ENCODE measurements at regions not wholly inside any gene's neighbourhood (a gene's known extent, or its start where the extent isn't known, plus 50 kb on each side); places are given as distances from the start of the nearest gene placed in this dataset.
A peak's percentile ranks its signal among the peaks of the same experiment; 100 is the strongest.
"Not testable (repeated sequence)": the region's sequence is repeated elsewhere in the genome, so short reads cannot be mapped to it uniquely, and the experiment has no call there.

DNA sequence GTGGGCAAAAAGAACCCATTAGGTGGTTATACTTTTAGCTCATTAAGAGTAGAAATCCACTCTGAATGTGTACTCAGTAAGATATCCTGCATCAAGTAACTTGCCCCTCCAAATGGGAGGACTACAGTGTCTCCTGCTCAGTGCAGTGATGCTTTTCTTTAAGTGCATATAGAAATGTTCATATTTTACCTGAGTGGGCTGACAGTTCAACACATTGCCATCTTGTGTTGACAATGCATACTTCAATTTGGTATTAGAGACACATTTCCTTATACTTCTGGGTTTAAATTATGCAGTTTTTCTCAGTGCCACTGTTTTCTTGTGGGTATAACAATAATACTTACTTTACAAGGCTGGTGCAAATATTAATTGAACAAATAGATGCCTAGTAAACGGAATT, 318.6 kb upstream of the TMPRSS15 start:
- no peak for DNase-seq

DNA sequence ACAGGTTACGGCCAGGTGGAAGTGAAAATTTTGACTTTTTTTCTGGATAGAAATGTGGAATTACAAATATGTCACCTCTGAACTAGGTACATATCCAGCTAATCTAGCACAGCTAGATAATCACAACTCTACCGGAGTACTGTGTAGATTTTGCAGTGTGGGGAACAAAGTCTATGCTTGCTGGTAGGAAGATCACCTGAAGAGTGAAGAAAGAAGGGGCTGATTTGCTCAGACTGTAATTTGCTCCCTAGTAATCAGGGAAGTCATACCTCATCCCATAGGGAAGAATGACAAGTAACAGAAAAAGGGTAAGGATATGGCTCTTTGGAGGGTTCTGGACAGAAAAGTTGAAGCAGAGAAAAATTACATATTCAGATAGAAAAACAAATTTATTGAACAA, 319.6 kb upstream of the TMPRSS15 start:
- no peak for DNase-seq

- no peak for DNase-seq
Observed at GRCh38 chr21:18725653-18726052, 322.1 kb upstream of the TMPRSS15 start.

- no peak for DNase-seq
Observed at GRCh38 chr21:18741954-18742353, 338.4 kb upstream of the TMPRSS15 start.

DNA sequence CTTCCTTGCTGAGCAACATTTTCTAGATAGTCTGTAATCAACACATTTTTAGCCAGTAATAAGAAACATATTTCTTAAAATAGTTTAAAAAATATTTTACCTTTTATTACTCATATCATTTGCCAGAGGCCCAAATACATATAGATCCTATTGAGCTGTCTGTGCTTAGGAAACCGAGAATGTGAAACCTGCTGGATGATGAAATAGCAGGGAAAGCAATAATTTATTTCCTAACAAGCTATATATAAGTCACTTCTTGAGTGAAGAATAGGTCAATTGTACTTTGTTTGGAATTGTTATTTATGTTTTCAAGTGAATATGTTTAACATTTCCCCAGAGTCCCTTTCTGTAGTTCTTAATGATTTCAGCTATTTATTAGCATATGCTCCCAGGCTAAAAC, 339.9 kb upstream of the TMPRSS15 start:
- peak; percentile 70 for DNase-seq

DNA sequence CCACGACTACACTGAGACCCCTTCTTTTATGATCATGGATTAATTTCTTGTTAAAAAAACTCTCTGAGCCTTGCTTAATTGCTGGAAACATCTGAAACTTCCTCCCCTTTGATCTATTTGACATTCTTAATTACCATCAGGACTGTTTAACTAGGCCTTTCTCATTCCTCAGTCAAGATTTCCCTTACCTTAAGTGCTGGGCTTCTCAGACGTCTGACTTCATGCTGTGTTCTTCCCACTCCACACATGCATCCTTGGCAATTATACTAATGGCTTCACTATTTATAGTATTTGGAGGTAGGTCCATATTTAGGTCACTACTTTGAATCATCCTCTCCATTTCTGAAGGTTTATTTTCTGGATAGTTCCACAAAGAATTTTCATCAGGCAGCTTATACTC, 341.3 kb upstream of the TMPRSS15 start:
- DNase-seq = no peak

DNA sequence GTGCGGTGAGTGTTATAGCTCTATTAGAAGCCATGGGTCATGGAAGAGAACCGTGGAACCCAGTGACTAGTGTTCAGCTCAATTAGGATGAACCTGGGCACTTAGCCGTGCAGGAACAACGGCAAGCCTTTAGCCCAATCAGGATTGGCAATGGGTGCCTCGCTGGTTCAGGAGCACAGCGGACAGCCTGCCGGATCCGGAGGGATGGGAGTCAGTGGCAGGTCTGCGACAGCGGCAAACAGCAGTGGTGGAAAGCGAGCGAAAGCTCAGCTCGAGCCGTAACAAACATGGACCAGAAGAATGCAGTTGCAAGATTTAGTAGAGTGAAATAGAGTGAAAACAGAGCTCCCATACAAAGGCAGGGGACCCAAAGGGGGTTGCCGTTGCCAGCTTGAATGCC, 349.3 kb upstream of the TMPRSS15 start:
- DNase-seq = not testable (repeated sequence)

GRCh38 chr21:18756272-18756671, 352.7 kb upstream of the TMPRSS15 start:
- not testable (repeated sequence) for DNase-seq

DNA sequence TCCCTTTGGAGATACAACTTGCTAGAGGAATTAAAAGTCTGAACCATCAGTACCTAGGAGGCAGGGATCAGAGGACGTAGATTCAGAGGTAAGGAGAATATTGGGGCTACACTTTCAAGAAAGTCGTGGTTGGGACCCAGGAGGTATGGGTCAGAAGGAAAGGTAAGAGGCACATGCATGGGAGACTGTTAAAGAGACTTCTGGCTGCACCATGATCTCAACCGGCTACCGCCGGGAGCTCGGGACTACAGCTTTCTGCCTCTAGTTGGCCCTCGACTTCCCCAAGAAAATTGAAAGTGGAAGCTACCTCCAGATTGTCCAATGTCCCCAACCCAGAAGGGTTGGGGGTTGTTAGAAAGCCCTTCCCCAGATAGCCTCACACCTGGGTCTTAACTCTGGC, 355.7 kb upstream of the TMPRSS15 start:
- DNase-seq = no peak

GRCh38 chr21:18759751-18760161, 356.2 kb upstream of the TMPRSS15 start:
- DNase-seq = no peak

DNA sequence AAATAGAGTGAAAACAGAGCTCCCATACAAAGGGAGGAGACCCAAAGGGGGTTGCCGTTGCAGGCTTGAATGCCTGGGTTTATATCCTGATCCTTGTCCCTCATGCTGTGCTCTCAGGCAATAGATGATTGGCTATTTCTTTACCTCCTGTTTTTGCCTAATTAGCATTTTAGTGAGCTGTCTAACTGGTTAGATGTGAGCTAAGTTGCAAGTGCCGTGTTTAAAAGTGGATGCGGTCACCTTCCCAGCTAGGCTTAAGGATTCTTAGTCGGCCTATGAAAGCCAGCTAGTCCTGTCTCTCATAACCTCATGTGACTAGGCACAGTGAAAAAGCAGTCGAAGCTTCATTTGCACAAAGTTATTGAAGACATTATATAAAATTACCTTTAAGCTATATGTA, 356.7 kb upstream of the TMPRSS15 start:
- DNase-seq = no peak

DNA sequence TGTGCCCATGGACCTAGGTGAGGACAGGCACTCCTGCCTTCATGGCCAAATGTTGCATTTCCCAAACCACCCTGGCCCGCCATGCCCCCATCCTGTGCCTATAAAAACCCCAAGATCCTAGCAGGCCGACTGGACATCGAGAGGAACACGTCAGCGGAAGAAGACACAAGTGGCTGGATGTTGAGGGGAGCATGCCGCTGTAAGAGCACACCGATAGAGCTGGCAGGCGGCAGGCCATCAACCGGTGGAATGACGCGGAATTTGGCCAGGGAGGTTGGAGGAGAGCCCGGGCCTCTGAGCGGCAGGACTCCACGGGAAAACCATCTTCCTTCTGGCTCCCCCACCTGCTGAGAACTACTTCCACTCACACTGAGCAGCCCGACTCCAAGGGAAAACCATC, 361.1 kb upstream of the TMPRSS15 start:
- no peak for DNase-seq

DNA sequence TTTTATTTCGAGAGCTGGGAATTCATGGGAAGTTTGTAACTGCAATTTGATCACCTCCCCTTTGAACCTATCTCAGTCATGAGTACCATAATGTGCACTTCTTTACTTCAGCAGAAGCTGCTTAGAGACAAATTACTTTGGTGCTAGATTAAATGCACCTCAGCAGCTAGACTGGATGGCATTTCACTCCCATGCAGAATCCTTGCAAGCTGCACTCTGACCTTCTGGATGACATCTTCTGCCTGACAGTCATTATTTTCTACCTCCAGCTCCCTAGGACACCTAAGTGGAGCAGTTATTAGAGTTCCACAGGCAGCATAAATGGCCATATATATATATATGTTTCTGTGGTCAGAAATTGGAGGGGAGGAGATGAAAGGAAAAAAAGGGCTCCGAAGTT, 366.0 kb upstream of the TMPRSS15 start:
- DNase-seq = no peak

DNA sequence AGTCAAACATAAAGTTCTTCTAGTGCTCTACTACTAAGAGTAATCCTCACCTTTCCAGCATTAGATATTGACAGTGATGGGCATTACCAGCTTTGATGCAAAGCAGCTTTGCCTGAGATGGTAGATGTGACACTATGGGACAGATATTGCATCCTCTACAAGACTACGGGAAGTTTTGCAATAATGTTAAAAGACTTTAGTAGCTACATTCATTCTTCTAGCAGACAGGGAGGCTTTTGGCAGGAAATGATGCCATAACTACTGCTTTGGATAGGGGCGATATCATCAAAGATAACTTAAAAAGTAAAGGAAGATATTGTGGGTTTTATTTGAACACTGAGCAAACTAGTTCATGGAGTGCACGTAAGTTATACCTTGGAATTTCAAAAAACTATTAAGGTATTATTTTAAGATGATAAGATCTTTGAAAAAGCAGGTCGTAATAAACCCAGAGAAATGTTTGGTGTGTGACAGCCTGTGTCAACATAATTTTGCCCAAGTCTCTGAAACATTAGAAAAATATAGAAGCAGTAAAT, 368.3 kb upstream of the TMPRSS15 start:
- DNase-seq = no peak

DNA sequence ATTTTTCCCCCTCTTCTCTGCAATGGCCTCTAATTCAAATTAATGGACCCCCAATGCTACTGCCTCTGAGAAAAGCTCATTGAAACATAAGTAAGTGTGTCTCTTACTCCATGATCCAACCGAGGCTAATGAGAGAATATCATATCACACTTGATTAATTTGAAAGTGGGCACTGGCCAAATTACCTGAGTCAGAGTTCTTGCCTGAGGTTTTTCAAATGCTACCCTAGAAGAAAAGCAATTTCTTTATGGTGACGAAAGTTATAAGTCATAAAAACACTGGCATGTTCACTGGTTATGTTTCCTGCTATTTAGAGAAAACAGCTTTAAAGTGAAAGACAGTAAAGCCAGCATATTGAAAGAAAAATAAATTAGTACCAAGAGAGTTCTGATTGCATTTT, 368.8 kb upstream of the TMPRSS15 start:
- DNase-seq = no peak

- no peak for DNase-seq
Observed at GRCh38 chr21:18772897-18773296, 369.3 kb upstream of the TMPRSS15 start.

DNA sequence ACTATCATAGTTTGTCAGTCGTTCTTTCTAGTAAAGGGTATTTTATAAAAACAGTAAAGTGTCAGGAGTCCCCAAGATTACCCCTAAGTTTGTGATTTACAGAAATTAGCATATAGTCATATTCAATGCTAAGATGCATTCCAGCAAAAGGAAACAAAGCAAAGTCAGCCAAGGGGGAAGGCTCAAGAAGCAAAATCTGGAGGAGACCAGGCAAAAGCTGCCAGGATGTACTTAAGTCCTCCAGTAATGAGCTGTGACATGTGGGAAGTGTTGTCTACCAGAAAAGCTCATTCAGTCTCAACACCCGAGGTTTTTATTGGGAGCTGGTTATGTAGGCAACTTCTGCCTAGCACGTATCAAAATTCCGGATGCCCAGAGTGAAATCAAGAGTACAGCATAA, 373.4 kb upstream of the TMPRSS15 start:
- DNase-seq = no peak

- no peak for DNase-seq
Observed at GRCh38 chr21:18782721-18783120, 379.1 kb upstream of the TMPRSS15 start.

- DNase-seq = no peak
Observed at GRCh38 chr21:18801468-18801867, 397.9 kb upstream of the TMPRSS15 start.

GRCh38 chr21:18803624-18804023, 400.0 kb upstream of the TMPRSS15 start:
- DNase-seq = no peak

GRCh38 chr21:18810136-18810535, 406.6 kb upstream of the TMPRSS15 start:
- DNase-seq = no peak

GRCh38 chr21:18812308-18812707, 408.7 kb upstream of the TMPRSS15 start:
- no peak for DNase-seq

DNA sequence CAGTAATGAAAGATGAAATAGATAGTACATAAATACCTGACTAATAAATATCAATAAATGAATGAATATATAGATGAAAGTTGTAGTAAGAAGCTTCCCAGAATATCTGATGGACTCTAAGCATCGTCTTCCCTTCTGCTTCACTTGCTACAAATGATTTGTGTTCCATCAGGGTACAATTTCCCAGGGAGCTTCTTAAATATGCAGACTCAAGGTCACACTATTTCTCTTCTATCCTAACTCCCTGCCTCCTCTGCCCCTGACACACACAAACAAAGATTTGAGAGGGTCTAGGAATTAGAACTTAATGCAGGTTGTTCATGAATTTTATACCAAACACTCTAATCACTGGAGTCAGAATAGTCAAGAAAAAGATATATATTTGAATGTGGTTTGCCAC, 415.9 kb upstream of the TMPRSS15 start:
- DNase-seq = no peak

DNA sequence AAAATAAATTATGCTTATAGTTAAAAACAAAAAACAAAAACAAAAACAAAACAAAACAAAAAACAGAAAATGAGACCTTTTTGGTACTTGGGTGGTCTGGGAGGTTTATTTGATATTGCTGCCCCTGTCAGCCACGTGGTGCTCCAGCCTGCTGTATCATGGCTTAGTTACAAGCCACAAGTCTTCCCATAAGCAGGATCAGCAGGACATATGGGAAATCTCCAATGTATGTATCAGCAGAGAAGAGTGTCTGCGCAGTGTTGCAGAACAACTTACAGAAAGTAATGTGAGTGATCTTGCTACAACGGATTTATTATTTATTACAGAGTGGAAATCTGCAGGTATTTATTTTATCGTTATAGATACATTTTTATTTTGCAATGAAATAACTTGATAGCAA, 423.0 kb upstream of the TMPRSS15 start:
- no peak for DNase-seq

GRCh38 chr21:18831942-18832676, 428.5 kb upstream of the TMPRSS15 start:
- no peak for DNase-seq
